GM12878 (cell line): ENCODE measurements at regions not wholly inside any gene's neighbourhood (a gene's known extent, or its start where the extent isn't known, plus 50 kb on each side); places are given as distances from the start of the nearest gene placed in this dataset.

ENCODE experiments used
- BCL3 ChIP-seq: IDR thresholded peaks from 2 replicates; pipeline ENCODE4 v1.6.1; 2011; ENCODE audit warnings: borderline replicate concordance, low read depth, mild to moderate bottlenecking, moderate library complexity, low read length; ENCODE audit not compliant: insufficient read depth, poor library complexity, severe bottlenecking
- DPF2 ChIP-seq: fragments of 450-650 bp; IDR thresholded peaks from 2 replicates; pipeline ENCODE4 v1.6.1; 2017; ENCODE audit warnings: mild to moderate bottlenecking
- EED ChIP-seq: sonication (generic); IDR thresholded peaks from 2 replicates; pipeline ENCODE4 v1.6.1; 2016; ENCODE audit warnings: antibody characterized with exemption, low read depth
- ETV6 ChIP-seq, 2 experiments: fragments of 450-650 bp in 1 of 2; IDR thresholded peaks in 1 of 2; conservative IDR thresholded peaks in 1 of 2; 2 replicates each; pipeline ENCODE4 v1.6.1; 2014; ENCODE audit warnings: antibody characterized with exemption in 1 of 2, borderline replicate concordance in 1 of 2, low read depth in 1 of 2, mild to moderate bottlenecking in 1 of 2, moderate library complexity in 1 of 2
- FOS ChIP-seq: IDR thresholded peaks from 3 replicates; pipeline ENCODE4 v1.6.1; 2011; ENCODE audit warnings: borderline replicate concordance; ENCODE audit not compliant: insufficient read length; ENCODE audit errors: extremely low read depth
- HCFC1 ChIP-seq: fragments of 150-350 bp; IDR thresholded peaks from 2 replicates; pipeline ENCODE4 v1.6.1; 2014; ENCODE audit warnings: low read length
- IKZF1 ChIP-seq: fragments of 450-650 bp; conservative IDR thresholded peaks from 2 replicates; pipeline ENCODE4 v1.6.1; 2017; ENCODE audit warnings: antibody characterized with exemption, mild to moderate bottlenecking
- LARP7 ChIP-seq: fragments of 450-650 bp; IDR thresholded peaks from 2 replicates; pipeline ENCODE4 v1.6.1; 2017; ENCODE audit warnings: mild to moderate bottlenecking
- MEF2A ChIP-seq: IDR thresholded peaks from 2 replicates; pipeline ENCODE4 v1.6.1; 2011; ENCODE audit warnings: low read depth, mild to moderate bottlenecking, low read length, moderate library complexity; ENCODE audit not compliant: insufficient read depth
- NBN ChIP-seq: fragments of 450-650 bp; IDR thresholded peaks from 2 replicates; pipeline ENCODE4 v1.6.1; 2016
- NFYB ChIP-seq: IDR thresholded peaks from 2 replicates; pipeline ENCODE4 v1.6.1; 2011; ENCODE audit warnings: low read depth, mild to moderate bottlenecking, low read length, improper control_type of control experiment, moderate library complexity; ENCODE audit not compliant: insufficient read depth
- POLR2AphosphoS5 ChIP-seq: IDR thresholded peaks from 2 replicates; pipeline ENCODE4 v1.6.1; 2011; ENCODE audit warnings: mild to moderate bottlenecking, low read length, inconsistent platforms
- RELB ChIP-seq: fragments of 450-650 bp; IDR thresholded peaks from 2 replicates; pipeline ENCODE4 v1.6.1; 2017; ENCODE audit warnings: low read depth, mild to moderate bottlenecking, moderate library complexity
- SMARCA5 ChIP-seq: fragments of 450-650 bp; IDR thresholded peaks from 2 replicates; pipeline ENCODE4 v1.6.1; 2017; ENCODE audit warnings: mild to moderate bottlenecking
- SP1 ChIP-seq: IDR thresholded peaks from one replicate; pipeline ENCODE4 v1.6.1; 2011; ENCODE audit warnings: low read depth, low read length
- SPI1 ChIP-seq: IDR thresholded peaks from 2 replicates; pipeline ENCODE4 v1.6.1; 2011; ENCODE audit warnings: low read depth, mild to moderate bottlenecking, low read length, moderate library complexity, borderline replicate concordance; ENCODE audit not compliant: insufficient read depth
- SREBF1 ChIP-seq: IDR thresholded peaks from 2 replicates; pipeline ENCODE4 v1.6.1; 2012; ENCODE audit warnings: mild to moderate bottlenecking, low read length
- ZBTB40 ChIP-seq: fragments of 450-650 bp; IDR thresholded peaks from 2 replicates; pipeline ENCODE4 v1.6.1; 2016; ENCODE audit warnings: mild to moderate bottlenecking, moderate library complexity, borderline replicate concordance
- ZNF217 ChIP-seq: fragments of 450-650 bp; IDR thresholded peaks from 2 replicates; pipeline ENCODE4 v1.6.1; 2017; ENCODE audit warnings: antibody characterized with exemption, mild to moderate bottlenecking

GRCh38 chr9:96150324-96151227 is 151.4 kb downstream of the HSD17B3 start (continued):
- TF ChIP-seq DPF2 (no peak), SPI1 (no peak), BCL3 (no peak), NBN (0 out of 2 replicates have a peak, but pooled peaks have one; percentile 21), RELB (peak; percentile 45; the same call in 1 of the 2 replicates), NFYB (no peak), HCFC1 (no peak), EED (no peak), ETV6 (conservative IDR thresholded peaks at IDR 0.05 in 1 of 2, IDR thresholded peaks at IDR 0.05 in 1 of 2; ENCODE audit: borderline replicate concordance in 1 of 2, low read depth in 1 of 2) (no peak), ZBTB40 (no peak), SMARCA5 (no peak), IKZF1 (peak; percentile 62; the same call in 1 of the 2 replicates), FOS (no peak), SP1 (peak; percentile 19), LARP7 (no peak), POLR2AphosphoS5 (no peak), MEF2A (peak; percentile 71; the same call in 1 of the 2 replicates), ZNF217 (no peak), SREBF1 (no peak)
